Loucy (cell line): ENCODE measurements at regions not wholly inside any gene's neighbourhood (a gene's known extent, or its start where the extent isn't known, plus 50 kb on each side); places are given as distances from the start of the nearest gene placed in this dataset.

ENCODE experiments used
- H2AFZ ChIP-seq: fragments of 200-600 bp; sonication (generic); 2 replicates; pipeline ENCODE4 v1.6.0; 2016; ENCODE audit warnings: antibody characterized with exemption, mild to moderate bottlenecking, low read length, moderate library complexity
- H3F3A ChIP-seq: fragments of 200-600 bp; 2 replicates; pipeline ENCODE4 v1.6.0; 2016; ENCODE audit warnings: antibody characterized with exemption, low read depth, mild to moderate bottlenecking
- H3K27me3 ChIP-seq: fragments of 200-600 bp; sonication (generic); 2 replicates; pipeline ENCODE4 v1.6.1; 2014; ENCODE audit warnings: low read length, mild to moderate bottlenecking; ENCODE audit not compliant: insufficient read depth, poor library complexity, severe bottlenecking
- H3K36me3 ChIP-seq: fragments of 200-600 bp; sonication (generic); 2 replicates; pipeline ENCODE4 v1.6.1; 2016; ENCODE audit warnings: low read length; ENCODE audit not compliant: insufficient read depth
- H3K4me1 ChIP-seq: fragments of 200-600 bp; sonication (generic); 2 replicates; pipeline ENCODE4 v1.5.1; 2014; ENCODE audit warnings: low read length, mild to moderate bottlenecking; ENCODE audit not compliant: insufficient read depth, poor library complexity, severe bottlenecking
- H3K4me2 ChIP-seq: fragments of 200-600 bp; sonication (generic); 2 replicates; pipeline ENCODE4 v1.6.0; 2014; ENCODE audit warnings: antibody characterized with exemption, low read length, low read depth, mild to moderate bottlenecking; ENCODE audit not compliant: poor library complexity, severe bottlenecking
- H3K4me3 ChIP-seq: fragments of 200-600 bp; sonication (generic); 2 replicates; pipeline ENCODE4 v1.5.1; 2014; ENCODE audit warnings: low read length, mild to moderate bottlenecking, mixed read lengths; ENCODE audit not compliant: poor library complexity, severe bottlenecking
- H3K79me2 ChIP-seq: fragments of 200-600 bp; sonication (generic); 2 replicates; pipeline ENCODE4 v1.6.1; 2014; ENCODE audit warnings: low read length; ENCODE audit not compliant: insufficient read depth
- H3K9ac ChIP-seq: fragments of 200-600 bp; sonication (generic); 2 replicates; pipeline ENCODE4 v1.6.0; 2014; ENCODE audit warnings: mild to moderate bottlenecking, low read depth, low read length, moderate library complexity; ENCODE audit not compliant: poor library complexity, severe bottlenecking
- H3K9me2 ChIP-seq: fragments of 200-600 bp; sonication (generic); replicated peaks from 2 replicates; pipeline ENCODE4 v1.6.1; 2016; ENCODE audit warnings: low read depth, low read length, mixed read lengths
- H3K9me3 ChIP-seq: fragments of 200-600 bp; sonication (generic); 2 replicates; pipeline ENCODE4 v1.6.1; 2014; ENCODE audit warnings: mild to moderate bottlenecking, antibody characterized with exemption, low read length, low read depth; ENCODE audit not compliant: insufficient read depth
- H4K20me1 ChIP-seq: fragments of 200-600 bp; sonication (generic); 2 replicates; pipeline ENCODE4 v1.6.0; 2014; ENCODE audit warnings: antibody characterized with exemption, low read length, mild to moderate bottlenecking; ENCODE audit not compliant: insufficient read depth, poor library complexity, severe bottlenecking
- CTCF ChIP-seq: fragments of 200-600 bp; sonication (generic); conservative IDR thresholded peaks from 2 replicates; pipeline ENCODE4 v1.5.1; 2014; ENCODE audit warnings: mild to moderate bottlenecking, antibody characterized with exemption, low read length
- EZH2phosphoT487 ChIP-seq: fragments of 200-600 bp; IDR thresholded peaks from 2 replicates; pipeline ENCODE4 v1.6.1; 2018; ENCODE audit warnings: antibody characterized with exemption, mild to moderate bottlenecking, moderate library complexity, borderline replicate concordance

- H3K4me2 ChIP-seq = no peak overlapping the region
- H3K9ac ChIP-seq = no peak overlapping the region
- H3K27me3 ChIP-seq = no peaks in the 10 kb centered on the region
- no peak overlapping the region for H3K4me3 ChIP-seq
- H4K20me1 ChIP-seq = no peaks in the 10 kb centered on the region
- no peak overlapping the region for H2AFZ ChIP-seq
- no peaks in the 10 kb centered on the region for H3K4me1 ChIP-seq
- no peaks in the 10 kb centered on the region for H3K9me3 ChIP-seq
- no peaks in the 10 kb centered on the region for H3F3A ChIP-seq
- no peaks in the 10 kb centered on the region for H3K36me3 ChIP-seq
- no peaks in the 10 kb centered on the region for H3K9me2 ChIP-seq
- TF ChIP-seq EZH2phosphoT487 = no peak
- TF ChIP-seq CTCF = no peak
- no peaks in the 10 kb centered on the region for H3K79me2 ChIP-seq
Observed at GRCh38 chr3:7854721-7855120, 646.9 kb upstream of the LMCD1 start.

- Histone ChIP-seq H4K20me1 (no peaks in the 10 kb centered on the region), H3K9me2 (no peaks in the 10 kb centered on the region), H3K4me3 (no peak overlapping the region), H3K9me3 (no peaks in the 10 kb centered on the region), H3F3A (no peaks in the 10 kb centered on the region), H2AFZ (no peak overlapping the region), H3K27me3 (no peaks in the 10 kb centered on the region), H3K4me2 (no peak overlapping the region), H3K36me3 (no peaks in the 10 kb centered on the region), H3K9ac (no peak overlapping the region), H3K4me1 (no peaks in the 10 kb centered on the region), H3K79me2 (no peaks in the 10 kb centered on the region)
- TF ChIP-seq EZH2phosphoT487 = no peak
- no peak for TF ChIP-seq CTCF
Observed at GRCh38 chr3:7865611-7866010, 636.0 kb upstream of the LMCD1 start.

GRCh38 chr3:7867587-7867986 lies 634.0 kb upstream of the LMCD1 start:
- Histone ChIP-seq H3K27me3 (no peaks in the 10 kb centered on the region), H3K9me2 (no peaks in the 10 kb centered on the region), H3K36me3 (no peaks in the 10 kb centered on the region), H2AFZ (no peak overlapping the region), H3K4me3 (no peak overlapping the region), H3K4me2 (no peak overlapping the region), H3K4me1 (no peaks in the 10 kb centered on the region), H4K20me1 (no peaks in the 10 kb centered on the region), H3K9ac (no peak overlapping the region), H3K79me2 (no peaks in the 10 kb centered on the region), H3F3A (no peaks in the 10 kb centered on the region), H3K9me3 (no peaks in the 10 kb centered on the region)
- no peak for TF ChIP-seq EZH2phosphoT487
- TF ChIP-seq CTCF = no peak
